Suprapubic skin (tissue), 4 donors: ENCODE measurements at regions not wholly inside any gene's neighbourhood (a gene's known extent, or its start where the extent isn't known, plus 50 kb on each side); places are given as distances from the start of the nearest gene placed in this dataset.

Experiments used
- DNase-seq, 2 donors: peaks; one replicate each; pipeline ENCODE4 v3.0.0-alpha.2; 2019; ENCODE audit warnings: low spot score in 2 of 2
- H3K27ac ChIP-seq: fragments of 200-600 bp; sonication (generic); one replicate; pipeline ENCODE4 v1.5.1; 2019
- H3K27me3 ChIP-seq: fragments of 200-600 bp; sonication (generic); one replicate; pipeline ENCODE4 v1.5.1; 2019
- H3K36me3 ChIP-seq: fragments of 200-600 bp; sonication (generic); one replicate; pipeline ENCODE4 v1.5.1; 2019
- H3K4me1 ChIP-seq: fragments of 200-600 bp; sonication (generic); one replicate; pipeline ENCODE4 v1.5.1; 2019
- H3K4me3 ChIP-seq: fragments of 200-600 bp; sonication (generic); one replicate; pipeline ENCODE4 v1.5.1; 2019; ENCODE audit warnings: mild to moderate bottlenecking
- H3K9me3 ChIP-seq: fragments of 200-600 bp; sonication (generic); one replicate; pipeline ENCODE4 v1.5.1; 2019
- CTCF ChIP-seq, 2 donors: fragments of 200-600 bp in 1 of 2; fragments of 450-650 bp in 1 of 2; sonication (generic) in 1 of 2; IDR thresholded peaks; one replicate each; pipeline ENCODE4 v1.5.1; 2016 to 2019; ENCODE audit warnings: antibody characterized with exemption in 2 of 2, mild to moderate bottlenecking in 1 of 2, moderate library complexity in 1 of 2
- EP300 ChIP-seq: sonication (generic); formaldehyde crosslinking; IDR thresholded peaks from one replicate; pipeline ENCODE4 v1.6.1; 2017; ENCODE audit warnings: antibody characterized with exemption
- POLR2A ChIP-seq, 2 donors: fragments of 450-650 bp; IDR thresholded peaks; one replicate each; pipeline ENCODE4 v1.6.1; 2017; ENCODE audit warnings: antibody characterized with exemption in 2 of 2, mild to moderate bottlenecking in 2 of 2, moderate library complexity in 2 of 2
- POLR2AphosphoS5 ChIP-seq, 3 donors: sonication (generic); formaldehyde crosslinking; IDR thresholded peaks; one replicate each; pipeline ENCODE4 v1.6.1; 2017; ENCODE audit warnings: antibody characterized with exemption in 3 of 3
- WGBS: methylation state at CpG from one replicate; pipeline ENCODE4 v1.1.5; 2018; 5-methylcytosine and 5-hydroxymethylcytosine counted together

- WGBS = 97% methylated on average over 3 of the region's 3 CpGs
- peaks cover 9% of the 10 kb centered on the region for H3K4me1 ChIP-seq
- no peaks in the 10 kb centered on the region for H3K27me3 ChIP-seq
- no peak overlapping the region for H3K27ac ChIP-seq
- no peak overlapping the region for H3K4me3 ChIP-seq
- no peaks in the 10 kb centered on the region for H3K9me3 ChIP-seq
- no peak for DNase-seq
- TF ChIP-seq EP300 = no peak
- no peaks in the 10 kb centered on the region for H3K36me3 ChIP-seq
Measured at GRCh38 chr10:21242915-21243314, 282.6 kb downstream of the SKIDA1 start.

DNA sequence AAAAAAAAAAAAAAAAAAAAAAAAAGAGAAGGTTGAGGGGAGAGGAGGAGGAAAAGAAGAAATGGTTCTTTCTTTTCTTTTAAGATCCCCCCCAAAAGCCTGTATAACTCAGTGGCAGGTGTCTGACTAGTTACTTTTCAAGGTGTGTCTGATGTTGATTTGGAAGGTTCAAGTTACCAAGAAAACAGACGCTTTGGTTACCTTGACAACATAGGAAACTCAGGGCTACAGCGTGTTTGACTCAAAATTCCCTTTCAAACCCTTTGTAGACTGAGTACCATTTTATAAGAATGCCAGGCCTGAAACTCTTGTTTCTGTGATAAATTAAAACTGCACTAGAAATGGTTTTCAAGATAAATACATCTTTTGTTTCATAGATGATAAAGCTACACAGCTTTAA lies 286.8 kb downstream of the SKIDA1 start:
- Histone ChIP-seq H3K27me3 (no peaks in the 10 kb centered on the region), H3K4me3 (no peak overlapping the region), H3K4me1 (peaks cover 9% of the 10 kb centered on the region), H3K36me3 (no peaks in the 10 kb centered on the region), H3K9me3 (no peaks in the 10 kb centered on the region), H3K27ac (no peak overlapping the region)
- TF ChIP-seq EP300 (no peak), POLR2A (IDR thresholded peaks at IDR 0.05) (no peak), CTCF (IDR thresholded peaks at IDR 0.05) (no peak), POLR2AphosphoS5 (IDR thresholded peaks at IDR 0.05) (no peak)
- DNase-seq = no peak
- 61% methylated on average over 2 of the region's 2 CpGs for WGBS

GRCh38 chr10:21238044-21238443 lies 287.4 kb downstream of the SKIDA1 start:
- H3K27ac ChIP-seq = no peak overlapping the region
- 96% methylated on average over 5 of the region's 5 CpGs for WGBS
- TF ChIP-seq POLR2AphosphoS5 (IDR thresholded peaks at IDR 0.05) (no peak), EP300 (no peak), POLR2A (IDR thresholded peaks at IDR 0.05) (no peak), CTCF (IDR thresholded peaks at IDR 0.05) (no peak)
- H3K9me3 ChIP-seq = no peaks in the 10 kb centered on the region
- H3K36me3 ChIP-seq = no peaks in the 10 kb centered on the region
- H3K4me1 ChIP-seq = peaks cover 9% of the 10 kb centered on the region
- no peaks in the 10 kb centered on the region for H3K27me3 ChIP-seq
- no peak for DNase-seq
- no peak overlapping the region for H3K4me3 ChIP-seq

DNA sequence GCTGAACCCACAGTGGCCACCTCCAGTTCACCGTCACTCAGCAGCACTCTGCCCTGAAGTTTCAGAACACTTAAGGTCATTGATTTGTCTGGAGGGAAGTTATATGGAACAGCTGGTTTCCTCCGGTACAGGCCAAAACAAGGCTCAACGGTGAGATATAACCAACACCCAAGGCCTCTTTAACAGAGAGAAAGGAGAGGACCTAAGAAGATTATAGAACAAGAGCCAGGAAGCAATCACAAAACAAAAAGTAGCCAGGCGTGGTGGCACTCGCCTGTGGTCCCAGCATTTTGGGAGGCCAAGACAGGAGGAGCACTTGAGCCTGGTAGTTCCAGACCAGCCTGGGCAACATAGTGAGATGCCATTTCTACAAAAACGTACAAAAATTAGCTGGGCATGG lies 290.7 kb downstream of the SKIDA1 start:
- no peak overlapping the region for H3K27ac ChIP-seq
- no peaks in the 10 kb centered on the region for H3K36me3 ChIP-seq
- DNase-seq = no peak
- H3K4me1 ChIP-seq = no peaks in the 10 kb centered on the region
- WGBS = 89% methylated on average over 6 of the region's 6 CpGs
- no peaks in the 10 kb centered on the region for H3K27me3 ChIP-seq
- no peaks in the 10 kb centered on the region for H3K9me3 ChIP-seq
- no peak overlapping the region for H3K4me3 ChIP-seq
- no peak for TF ChIP-seq CTCF (IDR thresholded peaks at IDR 0.05)
- TF ChIP-seq EP300 = no peak
- TF ChIP-seq POLR2AphosphoS5 (IDR thresholded peaks at IDR 0.05) = no peak
- no peak for TF ChIP-seq POLR2A (IDR thresholded peaks at IDR 0.05)

GRCh38 chr10:21230219-21230618 lies 295.3 kb downstream of the SKIDA1 start:
- Histone ChIP-seq H3K4me1 (no peaks in the 10 kb centered on the region), H3K4me3 (no peak overlapping the region), H3K36me3 (no peaks in the 10 kb centered on the region), H3K9me3 (no peaks in the 10 kb centered on the region), H3K27me3 (no peaks in the 10 kb centered on the region), H3K27ac (no peak overlapping the region)
- TF ChIP-seq POLR2AphosphoS5 (IDR thresholded peaks at IDR 0.05) (no peak), CTCF (IDR thresholded peaks at IDR 0.05) (no peak), EP300 (no peak), POLR2A (IDR thresholded peaks at IDR 0.05) (no peak)
- no peak for DNase-seq

GRCh38 chr10:21217748-21218367 lies 307.6 kb downstream of the SKIDA1 start:
- Histone ChIP-seq H3K4me1 (no peaks in the 10 kb centered on the region), H3K27ac (no peak overlapping the region), H3K27me3 (no peaks in the 10 kb centered on the region), H3K4me3 (no peak overlapping the region), H3K9me3 (no peaks in the 10 kb centered on the region), H3K36me3 (no peaks in the 10 kb centered on the region)
- DNase-seq = no peak
- TF ChIP-seq EP300 (no peak), POLR2AphosphoS5 (IDR thresholded peaks at IDR 0.05) (no peak), CTCF (IDR thresholded peaks at IDR 0.05) (no peak), POLR2A (IDR thresholded peaks at IDR 0.05) (no peak)
- WGBS = 95% methylated on average over 10 of the region's 10 CpGs
